ENCODE measurements at regions not wholly inside any gene's neighbourhood (a gene's known extent, or its start where the extent isn't known, plus 50 kb on each side); places are given as distances from the start of the nearest gene placed in this dataset.

- DNase-seq (ENCODE audit: low read depth in 1 of 2, low spot score in 2 of 2) (peak in 1 of 2 experiments; percentile 26), FAIRE-seq (no peak)
- Histone ChIP-seq H3K36me3 (ENCODE audit: control insufficient read depth in 2 of 4, insufficient read depth in 4 of 4, low read length in 3 of 4) (no peaks in the 10 kb centered on the region), H3K56ac (replicated peaks; ENCODE audit: insufficient read length, low read depth, low read length) (no peak overlapping the region), H3K79me1 (ENCODE audit: low read depth, low read length) (no peaks in the 10 kb centered on the region), H3K23me2 (ENCODE audit: low read depth, low read length) (no peaks in the 10 kb centered on the region; the same call in 1 of the 2 replicates), H4K8ac (ENCODE audit: extremely low read depth, insufficient read depth, low read length) (no peak overlapping the region), H3K4me3 (ENCODE audit: extremely low read depth in 1 of 4, insufficient read depth in 2 of 4, low read depth in 3 of 4, low read length in 4 of 4) (no peak overlapping the region), H3K27me3 (replicated peaks in 1 of 4; ENCODE audit: control insufficient read depth in 3 of 4, extremely low read depth in 1 of 4, insufficient read depth in 3 of 4, low read length in 3 of 4) (peaks cover 0 to 4% (median 0%) of the 10 kb centered on the region in 4 experiments; a peak in 2 of 7 replicates), H3K27ac (ENCODE audit: low read depth, low read length) (no peak overlapping the region), H3K18ac (ENCODE audit: extremely low read depth, low read length) (no peak overlapping the region), H3K4me2 (ENCODE audit: insufficient read depth in 1 of 2, low read depth in 2 of 2, low read length in 2 of 2) (no peak overlapping the region), H3K9ac (replicated peaks in 1 of 4; ENCODE audit: extremely low read depth in 1 of 4, low read depth in 3 of 4, low read length in 3 of 4) (no peak overlapping the region), H2BK20ac (ENCODE audit: low read length) (peak overlapping the region; percentile 13; the same call in 1 of the 2 replicates), H3K9me3 (ENCODE audit: insufficient read depth in 2 of 2, low read depth in 1 of 2, low read length in 1 of 2) (no peaks in the 10 kb centered on the region), H4K20me1 (replicated peaks in 1 of 2; ENCODE audit: control insufficient read depth in 1 of 2, insufficient read depth in 2 of 2, low read length in 2 of 2) (no peaks in the 10 kb centered on the region), H2BK120ac (replicated peaks; ENCODE audit: low read depth, low read length) (no peak overlapping the region), H3K4ac (replicated peaks; ENCODE audit: insufficient read length, low read depth, low read length) (no peak overlapping the region), H3K4me1 (replicated peaks in 1 of 4; ENCODE audit: control insufficient read depth in 3 of 4, insufficient read depth in 4 of 4, low read length in 3 of 4) (peaks cover 0 to 13% (median 5%) of the 10 kb centered on the region in 4 experiments; a peak in 4 of 7 replicates), H2AK5ac (ENCODE audit: low read depth, low read length) (no peak overlapping the region), H4K5ac (ENCODE audit: insufficient read length, low read depth, low read length) (no peak overlapping the region), H2BK12ac (ENCODE audit: low read depth, low read length) (no peak overlapping the region), H4K91ac (replicated peaks; ENCODE audit: insufficient read length, low read length) (peak overlapping the region; percentile 40), H3K79me2 (ENCODE audit: control insufficient read depth in 1 of 2, insufficient read depth in 2 of 2, low read length in 2 of 2) (no peaks in the 10 kb centered on the region), H2AFZ (ENCODE audit: low read length) (no peak overlapping the region), H3K23ac (ENCODE audit: insufficient read length) (no peak overlapping the region), H2BK15ac (ENCODE audit: low read length) (peak overlapping the region; percentile 88; the same call in 1 of the 2 replicates), H3K14ac (ENCODE audit: insufficient read length) (no peak overlapping the region), H2BK5ac (ENCODE audit: low read depth, low read length) (no peak overlapping the region)
- POLR2A ChIA-PET (ENCODE audit: partially characterized antibody): no interaction called here
- CTCF ChIA-PET (ENCODE audit: partially characterized antibody): no interaction called here
- WGBS, 2 experiments (ENCODE audit: extremely low coverage in 1 of 2, insufficient coverage in 1 of 2, insufficient read length in 1 of 2, insufficient replicate concordance in 2 of 2, low coverage in 1 of 2, low lambda C conversion rate in 2 of 2, missing lambda C conversion rate in 1 of 2): 85% methylated on average over 6 of the region's 6 CpGs; no CpG with 5 or more reads in 1 of the 2 experiments
- TF ChIP-seq EP300 (IDR thresholded peaks at IDR 0.05; ENCODE audit: borderline replicate concordance in 1 of 2, low read depth in 2 of 2, low read length in 2 of 2): no peak
- no peak for TF ChIP-seq CHD2 (IDR thresholded peaks at IDR 0.05; ENCODE audit: low read length)
- TF ChIP-seq POU5F1 (IDR thresholded peaks at IDR 0.05; ENCODE audit: low read depth, low read length): no peak
- no peak for TF ChIP-seq YY1 (IDR thresholded peaks at IDR 0.05; ENCODE audit: low read depth, low read length)
- TF ChIP-seq SP2 (IDR thresholded peaks at IDR 0.05; ENCODE audit: low read length): no peak
- TF ChIP-seq ATF3 (IDR thresholded peaks at IDR 0.05; ENCODE audit: insufficient read depth, low read depth, low read length): no peak
- no peak for TF ChIP-seq TBP (IDR thresholded peaks at IDR 0.05; ENCODE audit: low read depth, low read length)
Observed at GRCh38 chrX:802846-803245, 172.3 kb downstream of the SHOX start.

All from H1 (cell line).